Activated CD4-positive, alpha-beta T cell treated with anti-CD3 and anti-CD28 coated beads, Interleukin-2, amount 50 U/mL, for 48 hours (primary cell): ENCODE measurements at regions not wholly inside any gene's neighbourhood (a gene's known extent, or its start where the extent isn't known, plus 50 kb on each side); places are given as distances from the start of the nearest gene placed in this dataset.
"Not testable (repeated sequence)": the region's sequence is repeated elsewhere in the genome, so short reads cannot be mapped to it uniquely, and the experiment has no call there.

Experiments
- DNase-seq, 2 experiments: peaks; one replicate each; pipeline ENCODE4 v3.0.0-alpha.2; 2020

DNA sequence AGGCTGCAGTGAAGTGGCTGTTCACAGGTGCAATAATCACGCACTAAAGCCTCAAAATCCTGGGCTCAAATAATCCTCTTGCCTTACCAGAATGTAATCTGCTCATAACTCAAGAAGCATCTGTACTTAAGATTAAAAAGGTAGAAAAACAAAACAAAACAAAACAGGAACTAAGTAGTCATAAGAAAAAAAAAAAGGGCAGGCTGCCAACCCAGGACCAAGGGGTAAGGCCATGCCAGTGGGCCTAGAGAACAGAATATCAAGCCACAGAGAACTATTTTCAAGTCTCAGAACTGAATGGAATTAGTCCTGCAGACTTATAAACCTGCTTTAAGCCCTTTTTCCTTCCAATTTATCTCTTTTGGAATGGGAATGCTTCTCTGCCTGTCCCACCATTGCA, 64.8 kb upstream of the TBC1D3K start:
- no peak for DNase-seq

DNA sequence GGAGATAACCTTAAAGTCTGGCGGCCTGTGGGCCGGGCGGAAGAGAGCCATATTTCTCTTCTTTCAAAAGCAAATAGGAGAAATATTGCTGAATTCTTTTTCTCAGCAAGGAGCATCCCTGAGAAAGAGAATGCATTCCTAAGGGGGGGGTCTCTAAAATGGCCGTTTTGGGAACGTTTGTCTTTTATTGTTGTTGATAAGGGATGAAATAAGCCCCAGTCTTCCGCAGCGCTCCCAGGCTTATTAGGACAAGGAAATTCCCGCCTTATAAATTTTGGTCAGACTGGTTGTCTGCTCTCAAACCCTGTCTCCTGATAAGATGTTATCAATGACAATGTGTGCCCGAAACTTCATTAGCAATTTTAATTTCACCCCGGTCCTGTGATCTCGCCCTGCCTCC, 65.8 kb upstream of the TBC1D3K start:
- DNase-seq: not testable (repeated sequence)

DNA sequence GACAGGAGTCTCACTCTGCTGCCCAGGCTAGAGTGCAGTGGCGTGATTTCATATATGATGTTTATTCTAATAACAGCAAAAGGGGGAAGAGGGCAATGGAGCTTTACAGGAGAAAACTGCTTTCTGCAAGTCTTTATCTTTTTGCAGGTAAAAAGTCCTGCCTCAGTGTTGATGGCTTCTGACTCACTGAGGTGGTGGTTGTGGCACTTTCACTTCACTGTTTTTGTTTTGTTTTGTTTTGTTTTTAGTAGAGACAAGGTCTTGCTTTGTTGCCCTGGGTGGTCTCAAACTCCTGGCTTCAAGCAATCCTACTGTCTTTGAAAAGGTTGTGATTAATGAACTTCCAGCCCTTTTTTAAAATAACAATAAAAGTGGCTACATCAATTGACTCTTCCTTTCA, 68.0 kb upstream of the TBC1D3K start:
- DNase-seq: no peak

DNA sequence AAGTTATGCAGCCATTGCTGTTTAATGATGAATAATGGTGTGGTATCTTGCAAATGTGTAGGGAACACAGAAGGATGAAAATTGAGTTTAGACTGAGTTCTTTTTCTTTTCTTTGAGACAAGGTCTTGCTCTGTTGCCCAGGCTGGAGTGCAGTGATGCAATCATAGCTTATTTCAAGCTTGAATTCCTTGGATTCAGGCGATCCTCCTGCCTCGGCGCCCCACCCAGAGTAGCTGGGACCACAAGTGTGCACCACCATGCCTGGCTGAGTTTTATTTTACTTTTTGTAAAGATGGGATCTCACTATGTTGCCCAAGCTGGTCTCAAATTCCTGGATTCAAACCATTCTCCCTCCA, 74.6 kb upstream of the TBC1D3K start:
- DNase-seq: no peak

DNA sequence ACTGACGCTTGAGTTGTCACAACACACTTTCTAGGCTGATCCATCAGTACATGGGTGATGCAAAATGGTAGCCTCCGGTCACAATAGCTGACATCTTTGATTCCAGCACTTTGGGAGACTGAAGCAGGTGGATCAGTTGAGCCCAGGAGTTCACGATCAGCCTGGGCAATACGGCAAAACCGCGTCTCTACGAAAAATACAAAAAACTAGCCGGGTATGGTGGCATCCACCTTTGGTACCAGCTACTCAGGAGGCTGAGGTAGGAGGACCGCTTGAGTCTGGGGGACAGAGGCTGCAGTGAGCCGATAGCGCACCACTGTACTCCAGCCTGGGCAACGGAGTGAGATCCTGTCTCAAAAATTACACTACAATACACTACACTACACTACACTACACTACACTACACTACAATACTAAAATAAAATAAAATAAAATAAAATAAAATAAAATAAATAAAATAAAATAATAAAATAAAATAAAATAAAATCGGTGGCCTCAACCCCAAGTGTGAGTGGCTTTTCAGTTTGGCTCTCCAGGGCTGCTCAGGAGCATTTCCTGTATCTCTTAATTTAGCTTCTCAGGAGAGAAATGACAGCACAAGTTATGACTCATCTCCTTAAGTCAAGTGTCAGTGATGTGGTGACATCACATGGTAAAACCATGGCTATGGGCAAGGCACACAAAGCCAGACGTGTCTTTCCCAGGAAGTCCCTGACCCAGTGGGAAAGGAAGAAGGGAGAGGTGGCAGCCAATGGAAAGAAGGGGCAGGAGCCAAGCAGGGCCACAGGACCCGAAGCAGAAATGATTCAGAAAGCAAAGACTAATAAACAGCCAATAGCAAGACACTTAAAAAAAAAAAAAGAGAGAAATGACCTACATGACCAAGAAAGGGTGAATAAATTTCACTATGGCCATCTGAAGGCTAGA, 75.3 kb upstream of the TBC1D3K start:
- DNase-seq: peak in 1 of 2 experiments; percentile 22

DNA sequence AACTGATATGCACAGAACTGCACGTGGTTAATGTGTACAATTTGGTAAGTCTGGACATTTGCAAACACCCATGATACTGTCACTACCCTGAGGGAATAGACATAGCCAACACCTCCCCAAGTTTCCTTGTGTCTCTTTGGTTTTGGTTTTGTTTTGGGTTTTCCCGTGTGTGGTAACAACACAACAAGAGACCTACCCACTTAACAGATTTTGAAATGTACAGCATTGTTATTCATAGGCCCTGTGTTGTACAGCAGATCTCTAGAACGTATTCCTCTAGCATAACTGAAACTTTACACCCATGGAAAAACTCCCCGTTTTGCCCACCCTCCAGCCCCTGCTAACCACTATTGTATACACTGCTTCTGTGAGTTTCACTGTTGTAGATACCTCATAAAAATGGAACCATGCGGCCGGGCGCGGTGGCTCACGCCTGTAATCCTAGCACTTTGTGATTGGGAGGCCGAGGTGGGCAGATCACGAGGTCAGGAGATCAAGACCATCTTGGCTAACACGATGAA, 76.3 kb upstream of the TBC1D3K start:
- no peak for DNase-seq

DNA sequence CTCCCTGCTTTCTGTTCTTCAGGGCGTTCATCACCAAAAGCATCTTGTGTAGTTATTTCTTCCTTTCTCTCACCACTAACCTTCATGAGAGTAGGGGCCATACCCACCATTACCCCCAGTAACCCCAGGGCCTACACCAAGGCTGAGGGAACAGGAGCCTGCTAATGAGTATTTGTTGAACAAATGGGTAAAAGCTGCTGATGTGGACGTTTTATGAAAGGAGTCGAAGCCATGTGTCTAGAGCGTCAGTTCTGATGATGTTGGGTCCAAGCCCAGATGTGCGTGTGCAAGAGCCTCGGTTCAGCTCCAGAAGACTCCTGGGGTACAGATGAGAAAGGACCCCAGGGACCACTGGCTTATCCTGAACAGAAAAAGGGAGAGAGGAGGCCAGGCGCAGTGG, 77.1 kb upstream of the TBC1D3K start:
- no peak for DNase-seq

- DNase-seq: no peak
Observed at GRCh38 chr17:37844977-37845293, 79.3 kb upstream of the TBC1D3K start.

GRCh38 chr17:37844158-37844976, 79.8 kb upstream of the TBC1D3K start:
- DNase-seq: peak; percentile 64 to 72

DNA sequence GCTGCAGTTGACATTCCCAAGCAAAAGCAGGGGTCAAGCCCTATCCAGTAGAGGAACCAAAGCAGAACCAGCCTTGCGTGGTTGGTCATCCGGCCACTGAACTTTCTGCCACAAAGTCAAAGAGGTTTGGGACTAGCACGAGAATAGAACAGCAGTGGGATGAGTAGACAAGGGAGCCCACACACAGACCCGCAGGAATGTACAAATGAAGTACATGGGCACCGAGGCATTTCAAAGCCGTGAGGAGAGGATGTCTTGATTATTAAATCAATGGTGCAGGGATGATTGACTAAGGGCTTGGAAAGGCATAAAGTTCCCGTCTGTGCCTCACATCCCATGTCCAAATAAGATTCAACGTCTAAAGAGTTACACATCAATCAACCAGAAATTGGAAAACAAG, 81.8 kb upstream of the TBC1D3K start:
- no peak for DNase-seq

DNA sequence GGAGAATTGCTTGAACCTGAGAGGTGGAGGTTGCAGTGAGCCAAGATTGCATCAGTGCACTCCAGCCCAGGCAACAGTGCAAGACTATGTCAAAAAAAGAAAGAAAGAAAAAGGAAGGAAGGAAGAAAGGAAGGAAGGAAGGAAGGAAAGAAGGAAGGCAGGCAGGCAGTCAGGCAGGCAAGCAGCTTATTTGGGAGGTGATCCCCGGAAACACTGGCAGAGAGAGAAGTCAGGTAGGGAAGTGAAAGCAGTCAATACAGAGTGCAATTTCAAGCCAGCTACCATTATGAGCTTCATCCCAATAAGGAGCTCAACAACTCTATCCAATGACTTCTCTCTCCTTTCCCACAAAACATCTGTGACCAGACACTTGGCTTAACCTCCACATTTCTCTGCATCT, 83.0 kb upstream of the TBC1D3K start:
- no peak for DNase-seq

DNA sequence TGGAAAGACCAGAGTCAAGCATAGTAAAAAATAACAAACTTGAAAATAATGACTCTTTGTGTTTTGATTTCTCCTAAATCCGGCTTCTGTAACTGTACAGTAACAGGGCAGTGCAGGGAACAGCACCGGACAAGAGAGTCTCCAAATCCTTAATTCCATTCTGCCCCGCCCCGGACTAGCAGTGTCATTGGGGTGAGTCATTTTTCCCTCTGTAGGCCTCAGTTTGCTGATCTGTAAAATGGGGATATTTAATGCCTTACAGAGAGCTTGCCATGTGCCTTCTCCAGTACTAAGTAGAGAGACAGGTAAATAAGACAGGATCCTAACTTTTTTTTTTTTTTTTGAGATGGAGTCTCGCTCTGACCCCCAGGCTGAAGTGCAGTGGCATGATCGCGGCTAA, 83.6 kb upstream of the TBC1D3K start:
- no peak for DNase-seq

DNA sequence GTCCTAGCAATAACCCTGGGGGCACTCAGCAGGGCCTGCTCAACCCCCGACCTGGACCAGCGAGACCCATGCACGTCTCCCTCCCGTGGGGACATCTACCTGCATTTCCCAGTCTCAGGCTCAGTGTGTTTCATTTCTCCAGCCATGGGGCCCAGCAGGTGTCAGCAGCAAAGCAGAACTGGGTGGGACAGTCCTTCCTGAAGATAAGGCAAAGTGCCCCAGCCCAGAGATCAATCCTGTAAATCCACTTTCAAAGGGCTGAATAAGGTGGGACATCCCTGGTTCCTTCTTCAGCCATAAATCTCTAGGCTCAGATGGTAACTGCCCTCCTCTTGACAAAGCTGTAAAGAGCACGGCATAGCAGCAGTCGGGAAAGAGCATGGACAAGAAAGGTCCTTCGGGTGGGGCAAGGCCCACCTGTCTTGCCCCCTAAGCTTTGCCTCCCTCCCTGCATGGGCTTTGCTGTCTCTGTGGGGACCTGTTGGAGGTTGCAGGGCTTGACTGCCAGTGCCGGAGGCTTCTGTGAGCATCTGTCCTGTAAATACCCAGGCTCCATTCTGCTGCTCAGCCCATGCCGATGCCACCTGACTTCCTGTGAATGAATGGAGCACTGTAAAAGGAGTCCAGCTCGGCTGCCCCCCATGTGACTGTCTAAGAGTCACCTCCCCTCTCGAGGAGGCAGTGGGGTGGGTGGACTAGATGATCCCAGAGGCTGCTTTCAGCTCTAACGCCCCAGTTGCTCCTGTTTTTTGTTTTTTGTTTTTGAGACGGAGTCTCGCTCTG, 84.8 kb upstream of the TBC1D3K start:
- no peak for DNase-seq

DNA sequence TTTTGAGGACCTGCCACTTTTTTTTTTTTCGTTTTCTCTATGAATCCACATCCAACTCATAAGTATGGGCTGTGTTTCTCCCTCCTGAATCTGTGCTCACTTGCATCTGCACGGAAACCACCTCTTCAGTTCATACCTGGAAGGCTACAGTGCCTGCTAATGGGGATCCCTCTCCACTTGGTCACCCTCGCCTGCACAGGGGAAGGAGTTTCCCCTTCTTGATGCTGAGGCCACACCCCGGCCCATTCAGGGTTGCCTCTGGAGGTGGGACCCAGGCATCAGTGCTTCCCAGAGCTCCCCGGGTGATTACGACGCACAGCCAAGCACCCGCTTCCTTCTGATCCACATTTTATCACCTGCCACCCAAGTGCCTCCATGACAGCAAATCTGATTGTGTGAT, 85.9 kb upstream of the TBC1D3K start:
- DNase-seq: no peak

DNA sequence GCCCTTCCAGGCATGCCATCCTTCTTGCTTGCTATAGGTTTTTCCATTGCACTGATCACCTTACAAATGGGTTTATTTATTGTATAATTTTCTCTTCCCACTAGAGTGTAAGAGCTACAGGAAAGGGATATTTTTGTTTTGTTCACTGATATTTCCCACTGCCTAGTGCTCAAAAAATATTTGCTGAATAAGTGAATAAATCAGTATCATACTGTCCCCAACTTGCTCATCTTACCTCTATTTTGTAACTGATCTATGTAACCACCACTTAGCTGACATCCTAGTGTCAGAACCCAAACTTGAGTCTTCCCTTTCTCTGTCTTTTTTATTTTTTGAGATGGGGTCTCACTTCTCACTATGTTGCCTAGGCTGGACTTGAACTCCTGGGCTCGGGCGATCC, 87.6 kb upstream of the TBC1D3K start:
- DNase-seq: no peak

GRCh38 chr17:37834168-37834567, 89.3 kb upstream of the HNF1B start:
- DNase-seq: no peak

GRCh38 chr17:37833237-37833859, 88.5 kb upstream of the HNF1B start:
- peak; percentile 23 to 43 for DNase-seq

- DNase-seq: no peak
Observed at GRCh38 chr17:37831986-37832385, 87.1 kb upstream of the HNF1B start.

DNA sequence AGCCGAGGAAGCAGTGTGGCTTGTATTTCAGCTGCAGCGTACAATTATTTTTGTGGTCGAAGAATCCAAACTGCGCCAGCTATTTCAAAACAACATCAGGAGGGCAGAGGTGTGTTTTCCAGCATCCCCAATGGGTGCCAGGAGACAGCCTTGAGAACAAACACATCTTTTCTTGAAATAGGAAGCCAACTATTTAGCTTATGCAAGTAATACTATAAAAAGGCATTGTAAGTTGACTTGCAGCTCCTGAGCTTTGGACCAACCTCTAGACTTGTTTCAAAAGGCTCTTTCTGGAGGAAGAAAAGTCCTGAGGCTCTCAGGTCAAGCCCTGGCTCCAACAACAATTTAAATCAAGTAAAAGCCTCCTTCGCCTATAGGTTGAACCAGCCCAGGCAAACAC, 86.6 kb upstream of the HNF1B start:
- no peak for DNase-seq

DNA sequence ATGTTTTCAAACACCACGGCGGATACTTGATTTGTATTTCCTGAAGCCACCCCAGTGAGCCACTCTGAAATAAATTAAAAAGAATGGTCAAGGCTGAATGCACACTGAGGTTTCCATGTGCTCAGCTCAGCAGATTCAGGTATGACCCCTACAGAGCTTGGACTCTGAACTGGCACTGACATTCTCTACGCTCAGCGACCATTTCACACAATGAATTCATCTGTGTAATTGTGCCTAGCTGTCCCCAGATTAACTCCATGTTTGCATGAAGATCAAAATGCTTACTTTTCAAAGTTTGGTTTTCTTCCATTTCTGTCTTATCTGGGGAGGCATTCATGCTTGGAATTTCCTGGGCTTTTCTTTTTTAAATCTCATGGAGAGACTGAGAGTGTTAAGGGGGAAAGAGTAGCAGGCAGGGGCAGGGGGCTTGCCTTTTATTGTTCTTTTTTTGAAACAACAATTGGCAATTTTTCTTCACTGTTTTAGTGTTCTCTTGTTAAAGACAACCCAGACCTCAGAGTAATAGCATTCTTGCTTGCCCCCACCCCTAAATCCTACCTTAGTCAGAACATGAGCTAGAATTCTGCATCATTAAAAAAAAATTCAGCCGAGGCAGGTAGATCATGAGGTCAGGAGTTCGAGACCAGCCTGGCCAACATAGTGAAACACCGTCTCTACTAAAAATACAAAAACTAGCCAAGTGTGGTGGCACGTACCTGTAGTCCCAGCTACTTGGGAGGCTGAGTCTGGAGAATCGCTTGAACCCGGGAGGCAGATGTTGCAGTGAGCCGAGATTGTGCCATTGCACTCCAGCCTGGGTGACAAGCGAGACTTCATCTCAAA, 85.5 kb upstream of the HNF1B start:
- no peak for DNase-seq

DNA sequence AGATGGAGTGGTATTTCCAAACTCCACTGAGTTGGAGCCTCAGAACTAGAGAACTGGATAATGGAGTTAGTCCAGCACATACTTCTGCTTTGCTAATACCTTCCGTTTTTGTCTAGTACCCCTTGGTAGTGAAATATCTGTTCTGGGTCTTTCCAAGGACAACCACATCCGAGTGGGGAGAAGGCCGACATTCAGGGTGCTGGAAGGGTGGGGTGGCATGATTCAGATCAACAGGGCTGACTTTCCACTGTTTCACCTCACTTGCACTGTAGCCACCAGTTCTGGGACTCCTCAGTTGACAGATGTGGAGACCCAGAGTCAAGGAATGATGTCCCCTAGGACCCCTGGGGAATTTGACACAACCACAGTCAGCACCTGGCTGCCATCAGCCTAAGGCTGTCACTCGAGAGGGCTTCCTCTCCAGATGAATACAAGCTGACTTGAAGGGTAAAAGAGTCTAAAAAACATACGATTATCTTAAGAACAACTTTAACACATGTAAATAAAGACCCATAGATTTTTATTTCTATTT, 84.8 kb upstream of the HNF1B start:
- no peak for DNase-seq
